ENCODE measurements at regions not wholly inside any gene's neighbourhood (a gene's known extent, or its start where the extent isn't known, plus 50 kb on each side); places are given as distances from the start of the nearest gene placed in this dataset.

- TF ChIP-seq CTCF (IDR thresholded peaks at IDR 0.05) (no peak), EP300 (IDR thresholded peaks at IDR 0.05) (no peak), POLR2A (IDR thresholded peaks at IDR 0.05) (no peak)
Observed at GRCh38 chr3:6455031-6455430, 405.9 kb upstream of the GRM7 start.
